GM19467 (cell line): ENCODE measurements at regions not wholly inside any gene's neighbourhood (a gene's known extent, or its start where the extent isn't known, plus 50 kb on each side); places are given as distances from the start of the nearest gene placed in this dataset.

ENCODE experiments used
- ATAC-seq: cut with Tn5 transposase; IDR thresholded peaks from one replicate; pipeline ENCODE4 v1.9.1; 2021; ENCODE audit warnings: mild to moderate bottlenecking, moderate library complexity; ENCODE audit not compliant: unreplicated experiment

- no peak for ATAC-seq
These were observed 1410.7 kb upstream of the ATXN8OS start for GRCh38 chr13:68696907-68697306.

- ATAC-seq = no peak
These were observed 1415.6 kb upstream of the ATXN8OS start for GRCh38 chr13:68692049-68692448.

GRCh38 chr13:68690567-68690966 is 1417.1 kb upstream of the ATXN8OS start:
- no peak for ATAC-seq

GRCh38 chr13:68676513-68677115 is 1431.0 kb upstream of the ATXN8OS start:
- no peak for ATAC-seq

GRCh38 chr13:68675209-68675608 is 1432.4 kb upstream of the ATXN8OS start:
- ATAC-seq = no peak

GRCh38 chr13:68667863-68668262 is 1437.7 kb upstream of the PCDH9 start:
- no peak for ATAC-seq

- no peak for ATAC-seq
These were observed 1436.8 kb upstream of the PCDH9 start for GRCh38 chr13:68666774-68667397.

- ATAC-seq = no peak
These were observed 1415.7 kb upstream of the PCDH9 start for GRCh38 chr13:68645814-68646213.

GRCh38 chr13:68644611-68645010 is 1414.5 kb upstream of the PCDH9 start:
- ATAC-seq = no peak

GRCh38 chr13:68636784-68637183 is 1406.6 kb upstream of the PCDH9 start:
- ATAC-seq = no peak

GRCh38 chr13:68628994-68629393 is 1398.9 kb upstream of the PCDH9 start:
- ATAC-seq = no peak

- no peak for ATAC-seq
These were observed 1397.2 kb upstream of the PCDH9 start for GRCh38 chr13:68627379-68627778.

GRCh38 chr13:68616600-68617222 is 1386.6 kb upstream of the PCDH9 start:
- no peak for ATAC-seq

GRCh38 chr13:68609661-68610060 is 1379.5 kb upstream of the PCDH9 start:
- ATAC-seq = no peak

- ATAC-seq = no peak
These were observed 1378.0 kb upstream of the PCDH9 start for GRCh38 chr13:68608147-68608546.

- ATAC-seq = no peak
These were observed 1367.5 kb upstream of the PCDH9 start for GRCh38 chr13:68597641-68598040.

GRCh38 chr13:68588623-68589022 is 1358.5 kb upstream of the PCDH9 start:
- ATAC-seq = peak; percentile 98

- ATAC-seq = no peak
These were observed 1354.6 kb upstream of the PCDH9 start for GRCh38 chr13:68584776-68585175.

GRCh38 chr13:68574053-68574452 is 1343.9 kb upstream of the PCDH9 start:
- no peak for ATAC-seq

- no peak for ATAC-seq
These were observed 1321.8 kb upstream of the PCDH9 start for GRCh38 chr13:68551701-68552522.

- ATAC-seq = peak; percentile 46
These were observed 1320.2 kb upstream of the PCDH9 start for GRCh38 chr13:68550330-68550729.

GRCh38 chr13:68540244-68540643 is 1310.1 kb upstream of the PCDH9 start:
- no peak for ATAC-seq
